ENCODE measurements at regions not wholly inside any gene's neighbourhood (a gene's known extent, or its start where the extent isn't known, plus 50 kb on each side); places are given as distances from the start of the nearest gene placed in this dataset.
"Not testable (repeated sequence)": the region's sequence is repeated elsewhere in the genome, so short reads cannot be mapped to it uniquely, and the experiment has no call there.

GRCh38 chr5:85375525-85375924, 990.8 kb upstream of the EDIL3 start:
- BruUV-seq (replicated peaks), result no TSS peak
- CTCF ChIA-PET, result no interaction called here
- H3K4me1 ChIP-seq (ENCODE audit: control insufficient read depth, insufficient read depth, low read length), result no peaks in the 10 kb centered on the region
- DNase-seq (ENCODE audit: low read depth, low spot score) (no peak), ATAC-seq (no peak)
- H3K9me3 ChIP-seq (ENCODE audit: control insufficient read depth, insufficient read depth, low read depth, low read length), result no peaks in the 10 kb centered on the region
- no peaks in the 10 kb centered on the region for H3K36me3 ChIP-seq (ENCODE audit: control insufficient read depth, insufficient read depth, low read length)
- in situ Hi-C loops (cut with HindIII; ENCODE audit: low pct_unique_long_range_greater_than_20kb, low sequenced_read_pairs), result no loop called here
- TF ChIP-seq TCF7L2 (IDR thresholded peaks at IDR 0.05; ENCODE audit: low read depth, low read length), result no peak
- no peak for TF ChIP-seq CTCF (IDR thresholded peaks at IDR 0.05)
- no peak for TF ChIP-seq POLR2AphosphoS5 (IDR thresholded peaks at IDR 0.05; ENCODE audit: low read depth, low read length)
- TF ChIP-seq REST (IDR thresholded peaks at IDR 0.05; ENCODE audit: insufficient read depth in 1 of 2, low read depth in 2 of 2, low read length in 1 of 2), result no peak
- TF ChIP-seq SIN3A (IDR thresholded peaks at IDR 0.05; ENCODE audit: borderline replicate concordance, insufficient read depth, low read depth, low read length), result no peak
- no peak overlapping the region for H3K4me3 ChIP-seq (ENCODE audit: low read depth in 2 of 2, low read length in 2 of 2)
- H3K27ac ChIP-seq (ENCODE audit: low read length), result no peak overlapping the region
- intact Hi-C loops (cut with micrococcal nuclease; ENCODE audit: unreplicated experiment), result no loop called here
- H3K27me3 ChIP-seq (ENCODE audit: control insufficient read depth, insufficient read depth, low read length), result no peaks in the 10 kb centered on the region
- POLR2A ChIA-PET, result no interaction called here

- H3K4me1 ChIP-seq (ENCODE audit: control insufficient read depth, insufficient read depth, low read length), result no peaks in the 10 kb centered on the region
- intact Hi-C loops (cut with micrococcal nuclease; ENCODE audit: unreplicated experiment), result no loop called here
- no peak overlapping the region for H3K4me3 ChIP-seq (ENCODE audit: low read depth in 2 of 2, low read length in 2 of 2)
- no peaks in the 10 kb centered on the region for H3K36me3 ChIP-seq (ENCODE audit: control insufficient read depth, insufficient read depth, low read length)
- no peak for ATAC-seq
- H3K27ac ChIP-seq (ENCODE audit: low read length), result no peak overlapping the region
- no peaks in the 10 kb centered on the region for H3K27me3 ChIP-seq (ENCODE audit: control insufficient read depth, insufficient read depth, low read length)
- CTCF ChIA-PET, result no interaction called here
- DNase-seq (ENCODE audit: low read depth, low spot score), result no peak
- no peaks in the 10 kb centered on the region for H3K9me3 ChIP-seq (ENCODE audit: control insufficient read depth, insufficient read depth, low read depth, low read length)
- BruUV-seq (replicated peaks), result no TSS peak
- no peak for TF ChIP-seq CTCF (IDR thresholded peaks at IDR 0.05)
- TF ChIP-seq TCF7L2 (IDR thresholded peaks at IDR 0.05; ENCODE audit: low read depth, low read length), result no peak
- TF ChIP-seq SIN3A (IDR thresholded peaks at IDR 0.05; ENCODE audit: borderline replicate concordance, insufficient read depth, low read depth, low read length), result no peak
- POLR2A ChIA-PET, result no interaction called here
- in situ Hi-C loops (cut with HindIII; ENCODE audit: low pct_unique_long_range_greater_than_20kb, low sequenced_read_pairs), result no loop called here
These were observed 1004.1 kb upstream of the EDIL3 start for GRCh38 chr5:85388770-85389169.

GRCh38 chr5:85392309-85392708, 1007.6 kb upstream of the EDIL3 start:
- BruUV-seq (replicated peaks); intact Hi-C loops (cut with micrococcal nuclease; ENCODE audit: unreplicated experiment); in situ Hi-C loops (cut with HindIII; ENCODE audit: low pct_unique_long_range_greater_than_20kb, low sequenced_read_pairs): not testable (repeated sequence)

More at GRCh38 chr5:85392309-85392708, 1007.6 kb upstream of the EDIL3 start:
- CTCF ChIA-PET; H3K27ac ChIP-seq (ENCODE audit: low read length); H3K27me3 ChIP-seq (ENCODE audit: control insufficient read depth, insufficient read depth, low read length); H3K36me3 ChIP-seq (ENCODE audit: control insufficient read depth, insufficient read depth, low read length); H3K4me1 ChIP-seq (ENCODE audit: control insufficient read depth, insufficient read depth, low read length); H3K4me3 ChIP-seq (ENCODE audit: low read depth in 2 of 2, low read length in 2 of 2); DNase-seq (ENCODE audit: low read depth, low spot score); H3K9me3 ChIP-seq (ENCODE audit: control insufficient read depth, insufficient read depth, low read depth, low read length); ATAC-seq; POLR2A ChIA-PET: not testable (repeated sequence)

Measured in Panc1 (cell line).